ENCODE measurements at regions not wholly inside any gene's neighbourhood (a gene's known extent, or its start where the extent isn't known, plus 50 kb on each side); places are given as distances from the start of the nearest gene placed in this dataset.
A peak's percentile ranks its signal among the peaks of the same experiment; 100 is the strongest.

GRCh38 chrX:137428766-137429591 is 136.9 kb upstream of the ZIC3 start:
- Histone ChIP-seq H3K27ac (no peak overlapping the region), H3K9me3 (peaks cover 0 to under 1% (median 0%) of the 10 kb centered on the region in 12 donors), H3K4me3 (peak overlapping the region in 11 of 12 donors; percentile 27 to 58 (median 49)), H3K36me3 (no peaks in the 10 kb centered on the region), H3K27me3 (peaks cover 7 to 71% (median 52%) of the 10 kb centered on the region in 9 donors), H3K4me1 (peaks cover 0 to 15% (median 2%) of the 10 kb centered on the region in 12 donors)
- intact Hi-C loops (cut with DNase I), result no loop called here
- DNase-seq (no peak), ATAC-seq (no peak)
- 2 to 34% (median 17%) methylated on average over 31 to 44 of the region's 44 CpGs for WGBS, 4 donors
- TF ChIP-seq CTCF (IDR thresholded peaks at IDR 0.05) (no peak), POLR2A (IDR thresholded peaks at IDR 0.05) (no peak)

GRCh38 chrX:137428221-137428661 is 137.7 kb upstream of the ZIC3 start:
- TF ChIP-seq CTCF (IDR thresholded peaks at IDR 0.05), result no peak
- TF ChIP-seq POLR2A (IDR thresholded peaks at IDR 0.05), result no peak
- peaks cover 10 to 79% (median 60%) of the 10 kb centered on the region in 9 donors for H3K27me3 ChIP-seq
- peaks cover 0 to 15% (median 2%) of the 10 kb centered on the region in 12 donors for H3K4me1 ChIP-seq
- H3K27ac ChIP-seq, result no peak overlapping the region
- H3K9me3 ChIP-seq, result no peaks in the 10 kb centered on the region
- WGBS, 4 donors, result 0 to 27% (median 11%) methylated on average over 23 to 30 of the region's 30 CpGs
- peak overlapping the region; percentile 27 to 58 (median 48) for H3K4me3 ChIP-seq
- no peak for ATAC-seq
- DNase-seq, result no peak
- intact Hi-C loops (cut with DNase I), result no loop called here
- H3K36me3 ChIP-seq, result no peaks in the 10 kb centered on the region

- H3K4me1 ChIP-seq, result peaks cover 0 to 15% (median 2%) of the 10 kb centered on the region in 12 donors
- intact Hi-C loops (cut with DNase I), result no loop called here
- H3K4me3 ChIP-seq, result peak overlapping the region; percentile 27 to 58 (median 48)
- DNase-seq (no peak), ATAC-seq (no peak)
- no peak for TF ChIP-seq CTCF (IDR thresholded peaks at IDR 0.05)
- no peak for TF ChIP-seq POLR2A (IDR thresholded peaks at IDR 0.05)
- H3K36me3 ChIP-seq, result no peaks in the 10 kb centered on the region
- 0 to 31% (median 16%) methylated on average over 18 of the region's 18 CpGs for WGBS, 4 donors
- no peaks in the 10 kb centered on the region for H3K9me3 ChIP-seq
- H3K27me3 ChIP-seq, result peaks cover 12 to 83% (median 60%) of the 10 kb centered on the region in 9 donors
- H3K27ac ChIP-seq, result no peak overlapping the region
Observed at GRCh38 chrX:137427816-137428215, 138.1 kb upstream of the ZIC3 start.

- intact Hi-C loops (cut with DNase I), result no loop called here
- Histone ChIP-seq H3K4me1 (peaks cover 0 to 15% (median 2%) of the 10 kb centered on the region in 12 donors), H3K36me3 (no peaks in the 10 kb centered on the region), H3K27ac (no peak overlapping the region), H3K9me3 (no peaks in the 10 kb centered on the region), H3K4me3 (peak overlapping the region in 11 of 12 donors; percentile 27 to 58 (median 49)), H3K27me3 (peaks cover 12 to 87% (median 60%) of the 10 kb centered on the region in 9 donors)
- ATAC-seq (no peak), DNase-seq (no peak)
- TF ChIP-seq POLR2A (IDR thresholded peaks at IDR 0.05), result no peak
- no peak for TF ChIP-seq CTCF (IDR thresholded peaks at IDR 0.05)
- WGBS, 4 donors, result 2 to 44% (median 15%) methylated on average over 8 to 20 of the region's 20 CpGs
Observed at GRCh38 chrX:137427426-137427778, 138.5 kb upstream of the ZIC3 start.

All from heart left ventricle (tissue), 16 donors.